ENCODE measurements at regions not wholly inside any gene's neighbourhood (a gene's known extent, or its start where the extent isn't known, plus 50 kb on each side); places are given as distances from the start of the nearest gene placed in this dataset.
"Not testable (repeated sequence)": the region's sequence is repeated elsewhere in the genome, so short reads cannot be mapped to it uniquely, and the experiment has no call there.

DNA sequence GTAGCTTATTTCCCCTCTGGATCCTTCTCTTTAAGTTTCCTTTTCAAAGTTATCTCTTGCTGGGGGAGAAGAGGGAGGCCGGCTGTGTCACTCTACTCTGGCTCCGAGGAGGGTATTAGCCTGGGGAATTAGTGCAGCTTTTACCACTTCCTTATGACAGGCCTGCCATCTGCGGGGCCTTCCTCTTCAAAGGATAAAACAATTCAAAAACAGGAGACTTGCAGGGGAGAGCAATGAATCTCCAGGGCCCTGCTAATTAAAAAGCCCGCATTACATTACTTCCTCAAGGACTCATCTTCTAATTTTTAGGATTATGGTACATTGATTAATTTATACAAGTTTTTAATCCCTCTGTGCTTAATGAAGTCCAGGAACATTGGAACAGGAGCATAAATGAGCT, 190.9 kb upstream of the CDH5 start:
- Histone ChIP-seq H3K4me3 (no peak overlapping the region), H3K36me3 (no peaks in the 10 kb centered on the region), H3K9me3 (peaks cover 0 to 7% (median 0%) of the 10 kb centered on the region in 4 donors), H3K27ac (replicated peaks in 1 of 4) (no peak overlapping the region), H3K4me1 (no peaks in the 10 kb centered on the region), H3K27me3 (no peaks in the 10 kb centered on the region)
- WGBS, result 77% methylated on average over 4 of the region's 4 CpGs
- intact Hi-C loops (cut with DNase I), result no loop called here
- no peak for DNase-seq (ENCODE audit: extremely low spot score)
- TF ChIP-seq, protein P1, sequence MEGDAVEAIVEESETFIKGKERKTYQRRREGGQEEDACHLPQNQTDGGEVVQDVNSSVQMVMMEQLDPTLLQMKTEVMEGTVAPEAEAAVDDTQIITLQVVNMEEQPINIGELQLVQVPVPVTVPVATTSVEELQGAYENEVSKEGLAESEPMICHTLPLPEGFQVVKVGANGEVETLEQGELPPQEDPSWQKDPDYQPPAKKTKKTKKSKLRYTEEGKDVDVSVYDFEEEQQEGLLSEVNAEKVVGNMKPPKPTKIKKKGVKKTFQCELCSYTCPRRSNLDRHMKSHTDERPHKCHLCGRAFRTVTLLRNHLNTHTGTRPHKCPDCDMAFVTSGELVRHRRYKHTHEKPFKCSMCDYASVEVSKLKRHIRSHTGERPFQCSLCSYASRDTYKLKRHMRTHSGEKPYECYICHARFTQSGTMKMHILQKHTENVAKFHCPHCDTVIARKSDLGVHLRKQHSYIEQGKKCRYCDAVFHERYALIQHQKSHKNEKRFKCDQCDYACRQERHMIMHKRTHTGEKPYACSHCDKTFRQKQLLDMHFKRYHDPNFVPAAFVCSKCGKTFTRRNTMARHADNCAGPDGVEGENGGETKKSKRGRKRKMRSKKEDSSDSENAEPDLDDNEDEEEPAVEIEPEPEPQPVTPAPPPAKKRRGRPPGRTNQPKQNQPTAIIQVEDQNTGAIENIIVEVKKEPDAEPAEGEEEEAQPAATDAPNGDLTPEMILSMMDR (IDR thresholded peaks at IDR 0.05), result no peak
- TF ChIP-seq POLR2A (IDR thresholded peaks at IDR 0.05; ENCODE audit: low read depth) (no peak), EP300 (IDR thresholded peaks at IDR 0.05) (no peak), POLR2AphosphoS5 (IDR thresholded peaks at IDR 0.05) (no peak)

- H3K4me1 ChIP-seq, result no peaks in the 10 kb centered on the region
- TF ChIP-seq, protein P1 (IDR thresholded peaks at IDR 0.05), result no peak
- TF ChIP-seq EP300 (IDR thresholded peaks at IDR 0.05) (no peak), POLR2AphosphoS5 (IDR thresholded peaks at IDR 0.05) (no peak), POLR2A (IDR thresholded peaks at IDR 0.05; ENCODE audit: low read depth) (no peak)
- H3K36me3 ChIP-seq, result no peaks in the 10 kb centered on the region
- intact Hi-C loops (cut with DNase I), result no loop called here
- no peaks in the 10 kb centered on the region for H3K27me3 ChIP-seq
- no peak overlapping the region for H3K27ac ChIP-seq (replicated peaks in 1 of 4)
- H3K4me3 ChIP-seq, result no peak overlapping the region
- peaks cover 0 to 5% (median 0%) of the 10 kb centered on the region in 4 donors for H3K9me3 ChIP-seq
- no peak for DNase-seq (ENCODE audit: extremely low spot score)
- WGBS, result 86% methylated on average over 5 of the region's 5 CpGs
Measured at GRCh38 chr16:66175058-66175457, 191.4 kb upstream of the CDH5 start.

GRCh38 chr16:66173796-66174195, 192.7 kb upstream of the CDH5 start:
- H3K4me3 ChIP-seq; H3K4me1 ChIP-seq; H3K27ac ChIP-seq (replicated peaks in 1 of 4); H3K36me3 ChIP-seq; intact Hi-C loops (cut with DNase I); DNase-seq (ENCODE audit: extremely low spot score); H3K9me3 ChIP-seq; H3K27me3 ChIP-seq: not testable (repeated sequence)
- 95% methylated on average over 10 of the region's 10 CpGs for WGBS

GRCh38 chr16:66173181-66173580, 193.3 kb upstream of the CDH5 start:
- H3K36me3 ChIP-seq; H3K4me1 ChIP-seq; intact Hi-C loops (cut with DNase I); DNase-seq (ENCODE audit: extremely low spot score); H3K27ac ChIP-seq (replicated peaks in 1 of 4); H3K27me3 ChIP-seq; H3K4me3 ChIP-seq; H3K9me3 ChIP-seq: not testable (repeated sequence)
- 93% methylated on average over 6 of the region's 6 CpGs for WGBS

GRCh38 chr16:66172463-66172862, 194.0 kb upstream of the CDH5 start:
- no peak overlapping the region for H3K4me3 ChIP-seq
- H3K27ac ChIP-seq (replicated peaks in 1 of 4), result no peak overlapping the region
- WGBS, result 86% methylated on average over 4 of the region's 4 CpGs
- intact Hi-C loops (cut with DNase I), result no loop called here
- no peak for DNase-seq (ENCODE audit: extremely low spot score)
- H3K36me3 ChIP-seq, result no peaks in the 10 kb centered on the region
- no peaks in the 10 kb centered on the region for H3K9me3 ChIP-seq
- TF ChIP-seq POLR2A (IDR thresholded peaks at IDR 0.05; ENCODE audit: low read depth) (no peak), POLR2AphosphoS5 (IDR thresholded peaks at IDR 0.05) (no peak), EP300 (IDR thresholded peaks at IDR 0.05) (no peak)
- TF ChIP-seq, protein P1 (IDR thresholded peaks at IDR 0.05), result no peak
- no peaks in the 10 kb centered on the region for H3K4me1 ChIP-seq
- no peaks in the 10 kb centered on the region for H3K27me3 ChIP-seq

DNA sequence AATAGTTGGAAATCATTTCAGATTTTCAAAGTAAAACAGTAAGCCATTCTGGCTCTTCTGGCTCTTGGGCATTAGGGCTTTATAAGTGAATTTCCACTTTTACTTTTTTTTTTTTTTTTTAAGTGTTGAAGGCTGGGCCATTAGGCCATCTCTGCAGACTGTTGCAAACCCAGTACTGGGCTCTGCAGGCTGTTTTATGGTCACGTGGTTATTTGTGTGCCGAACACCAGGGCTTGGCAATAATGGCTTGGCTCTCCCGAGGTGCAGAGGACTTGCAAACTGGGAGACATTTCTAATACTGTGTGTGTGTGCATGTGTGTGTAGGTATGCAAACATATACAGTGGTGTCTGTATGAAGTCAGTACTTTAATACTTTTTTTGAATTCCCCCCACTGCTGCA, 194.9 kb upstream of the CDH5 start:
- Histone ChIP-seq H3K27ac (replicated peaks in 1 of 4) (no peak overlapping the region), H3K27me3 (no peaks in the 10 kb centered on the region), H3K36me3 (no peaks in the 10 kb centered on the region), H3K9me3 (no peaks in the 10 kb centered on the region), H3K4me1 (peaks cover 0 to 2% (median under 1%) of the 10 kb centered on the region in 4 donors), H3K4me3 (no peak overlapping the region)
- DNase-seq (ENCODE audit: extremely low spot score), result no peak
- intact Hi-C loops (cut with DNase I), result no loop called here
- WGBS, result 100% methylated on average over 3 of the region's 3 CpGs
- TF ChIP-seq POLR2AphosphoS5 (IDR thresholded peaks at IDR 0.05) (no peak), POLR2A (IDR thresholded peaks at IDR 0.05; ENCODE audit: low read depth) (no peak), EP300 (IDR thresholded peaks at IDR 0.05) (no peak)
- TF ChIP-seq, protein P1 (IDR thresholded peaks at IDR 0.05), result no peak
